ENCODE measurements at regions not wholly inside any gene's neighbourhood (a gene's known extent, or its start where the extent isn't known, plus 50 kb on each side); places are given as distances from the start of the nearest gene placed in this dataset.

GRCh38 chr6:80641591-80641990 lies 535.1 kb downstream of the BCKDHB start:
- H3K4me3 Mint-ChIP-seq (ENCODE audit: low read depth), result no peak overlapping the region
- no peak for DNase-seq (ENCODE audit: low spot score, unreplicated experiment)
- TF ChIP-seq, protein P1, sequence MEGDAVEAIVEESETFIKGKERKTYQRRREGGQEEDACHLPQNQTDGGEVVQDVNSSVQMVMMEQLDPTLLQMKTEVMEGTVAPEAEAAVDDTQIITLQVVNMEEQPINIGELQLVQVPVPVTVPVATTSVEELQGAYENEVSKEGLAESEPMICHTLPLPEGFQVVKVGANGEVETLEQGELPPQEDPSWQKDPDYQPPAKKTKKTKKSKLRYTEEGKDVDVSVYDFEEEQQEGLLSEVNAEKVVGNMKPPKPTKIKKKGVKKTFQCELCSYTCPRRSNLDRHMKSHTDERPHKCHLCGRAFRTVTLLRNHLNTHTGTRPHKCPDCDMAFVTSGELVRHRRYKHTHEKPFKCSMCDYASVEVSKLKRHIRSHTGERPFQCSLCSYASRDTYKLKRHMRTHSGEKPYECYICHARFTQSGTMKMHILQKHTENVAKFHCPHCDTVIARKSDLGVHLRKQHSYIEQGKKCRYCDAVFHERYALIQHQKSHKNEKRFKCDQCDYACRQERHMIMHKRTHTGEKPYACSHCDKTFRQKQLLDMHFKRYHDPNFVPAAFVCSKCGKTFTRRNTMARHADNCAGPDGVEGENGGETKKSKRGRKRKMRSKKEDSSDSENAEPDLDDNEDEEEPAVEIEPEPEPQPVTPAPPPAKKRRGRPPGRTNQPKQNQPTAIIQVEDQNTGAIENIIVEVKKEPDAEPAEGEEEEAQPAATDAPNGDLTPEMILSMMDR (IDR thresholded peaks at IDR 0.05; ENCODE audit: unreplicated experiment), result no peak
- peaks cover 15% of the 10 kb centered on the region for H3K4me1 Mint-ChIP-seq (ENCODE audit: low read depth)
- peaks cover 14% of the 10 kb centered on the region for H3K9me3 Mint-ChIP-seq (ENCODE audit: low read depth)
- H3K27me3 Mint-ChIP-seq, result no peaks in the 10 kb centered on the region
- H3K36me3 Mint-ChIP-seq (ENCODE audit: insufficient read depth), result no peaks in the 10 kb centered on the region
- no peak overlapping the region for H3K27ac Mint-ChIP-seq

DNA sequence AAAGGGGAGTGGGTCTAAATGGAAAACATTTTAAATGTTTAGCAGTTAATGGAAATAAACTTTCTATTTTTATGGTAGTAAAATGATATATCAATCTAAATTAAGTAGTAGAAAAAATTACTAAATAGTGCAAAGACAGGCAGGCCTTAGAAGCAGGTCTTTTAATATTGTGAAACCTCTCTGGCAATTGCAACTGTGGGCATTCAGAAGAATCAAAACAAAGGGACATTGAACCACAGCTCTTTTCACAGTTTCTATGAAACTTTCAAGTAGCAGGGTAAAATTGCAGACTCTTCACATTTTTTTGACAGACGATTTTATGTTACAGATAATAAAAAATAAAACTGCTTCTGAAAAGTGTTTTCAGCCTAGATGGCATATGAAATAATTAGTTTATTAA lies 533.7 kb downstream of the BCKDHB start:
- no peaks in the 10 kb centered on the region for H3K36me3 Mint-ChIP-seq (ENCODE audit: insufficient read depth)
- TF ChIP-seq, protein P1 (IDR thresholded peaks at IDR 0.05; ENCODE audit: unreplicated experiment), result no peak
- no peak overlapping the region for H3K27ac Mint-ChIP-seq
- H3K27me3 Mint-ChIP-seq, result no peaks in the 10 kb centered on the region
- no peak overlapping the region for H3K4me3 Mint-ChIP-seq (ENCODE audit: low read depth)
- peaks cover 15% of the 10 kb centered on the region for H3K4me1 Mint-ChIP-seq (ENCODE audit: low read depth)
- no peak for DNase-seq (ENCODE audit: low spot score, unreplicated experiment)
- peaks cover 15% of the 10 kb centered on the region for H3K9me3 Mint-ChIP-seq (ENCODE audit: low read depth)

- Mint-ChIP-seq H3K36me3 (ENCODE audit: insufficient read depth) (no peaks in the 10 kb centered on the region), H3K27ac (peak overlapping the region; percentile 93), H3K9me3 (ENCODE audit: low read depth) (peaks cover 10% of the 10 kb centered on the region), H3K27me3 (no peaks in the 10 kb centered on the region), H3K4me1 (ENCODE audit: low read depth) (peaks cover 15% of the 10 kb centered on the region), H3K4me3 (ENCODE audit: low read depth) (no peak overlapping the region)
- no peak for DNase-seq (ENCODE audit: low spot score, unreplicated experiment)
- TF ChIP-seq, protein P1 (IDR thresholded peaks at IDR 0.05; ENCODE audit: unreplicated experiment), result no peak
These were observed 532.7 kb downstream of the BCKDHB start for GRCh38 chr6:80639181-80639629.

- DNase-seq (ENCODE audit: low spot score, unreplicated experiment), result no peak
- Mint-ChIP-seq H3K27me3 (no peaks in the 10 kb centered on the region), H3K4me3 (ENCODE audit: low read depth) (no peak overlapping the region), H3K36me3 (ENCODE audit: insufficient read depth) (no peaks in the 10 kb centered on the region), H3K4me1 (ENCODE audit: low read depth) (peaks cover 15% of the 10 kb centered on the region), H3K9me3 (ENCODE audit: low read depth) (peaks cover 10% of the 10 kb centered on the region), H3K27ac (peak overlapping the region; percentile 93)
- TF ChIP-seq, protein P1 (IDR thresholded peaks at IDR 0.05; ENCODE audit: unreplicated experiment), result no peak
These were observed 532.0 kb downstream of the BCKDHB start for GRCh38 chr6:80638213-80639055.

DNA sequence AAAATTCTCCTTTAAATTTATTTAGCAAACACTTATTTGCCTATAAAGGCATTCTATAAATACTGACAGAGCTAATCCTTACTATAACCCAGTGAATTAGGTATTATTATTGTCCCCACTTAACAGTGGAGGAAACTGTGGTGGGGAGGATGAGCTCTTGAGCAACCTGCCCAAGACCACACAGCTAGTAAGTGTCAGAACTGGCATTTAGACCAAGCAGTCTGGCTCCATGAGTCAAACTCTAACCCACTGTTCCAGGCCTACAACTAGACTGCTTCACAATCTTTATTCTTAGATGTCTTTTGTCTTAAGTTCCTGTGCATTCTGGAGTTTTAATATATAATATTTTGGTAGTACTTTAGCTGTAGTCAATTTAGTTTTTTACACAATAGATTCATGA lies 530.8 kb downstream of the BCKDHB start:
- peak overlapping the region; percentile 45 for H3K27ac Mint-ChIP-seq
- H3K4me3 Mint-ChIP-seq (ENCODE audit: low read depth), result no peak overlapping the region
- no peaks in the 10 kb centered on the region for H3K27me3 Mint-ChIP-seq
- TF ChIP-seq, protein P1 (IDR thresholded peaks at IDR 0.05; ENCODE audit: unreplicated experiment), result no peak
- H3K4me1 Mint-ChIP-seq (ENCODE audit: low read depth), result peaks cover 15% of the 10 kb centered on the region
- peaks cover 13% of the 10 kb centered on the region for H3K9me3 Mint-ChIP-seq (ENCODE audit: low read depth)
- H3K36me3 Mint-ChIP-seq (ENCODE audit: insufficient read depth), result no peaks in the 10 kb centered on the region
- DNase-seq (ENCODE audit: low spot score, unreplicated experiment), result no peak
